PFSK-1 (cell line): ENCODE measurements at regions not wholly inside any gene's neighbourhood (a gene's known extent, or its start where the extent isn't known, plus 50 kb on each side); places are given as distances from the start of the nearest gene placed in this dataset.

Experiments
- POLR2AphosphoS5 ChIP-seq: IDR thresholded peaks from 2 replicates; pipeline ENCODE4 v1.6.1; 2012; ENCODE audit warnings: low read depth, mild to moderate bottlenecking, control low read depth, low read length, moderate library complexity
- REST ChIP-seq, 2 experiments: IDR thresholded peaks; 2 replicates each; pipeline versions ENCODE4 v1.6.1 to v1.8.0; 2011 to 2012; ENCODE audit warnings: low read depth in 2 of 2, low read length in 2 of 2, control low read depth in 1 of 2, inconsistent platforms in 1 of 2, mild to moderate bottlenecking in 1 of 2, moderate library complexity in 1 of 2; ENCODE audit not compliant: insufficient read depth in 1 of 2
- SIN3A ChIP-seq: IDR thresholded peaks from 2 replicates; pipeline ENCODE4 v1.6.1; 2012; ENCODE audit warnings: mild to moderate bottlenecking, low read length, moderate library complexity, borderline replicate concordance; ENCODE audit not compliant: insufficient read depth
- TAF1 ChIP-seq: IDR thresholded peaks from 2 replicates; pipeline ENCODE4 v1.6.1; 2012; ENCODE audit warnings: low read length, control low read depth, borderline replicate concordance; ENCODE audit not compliant: insufficient read depth

DNA sequence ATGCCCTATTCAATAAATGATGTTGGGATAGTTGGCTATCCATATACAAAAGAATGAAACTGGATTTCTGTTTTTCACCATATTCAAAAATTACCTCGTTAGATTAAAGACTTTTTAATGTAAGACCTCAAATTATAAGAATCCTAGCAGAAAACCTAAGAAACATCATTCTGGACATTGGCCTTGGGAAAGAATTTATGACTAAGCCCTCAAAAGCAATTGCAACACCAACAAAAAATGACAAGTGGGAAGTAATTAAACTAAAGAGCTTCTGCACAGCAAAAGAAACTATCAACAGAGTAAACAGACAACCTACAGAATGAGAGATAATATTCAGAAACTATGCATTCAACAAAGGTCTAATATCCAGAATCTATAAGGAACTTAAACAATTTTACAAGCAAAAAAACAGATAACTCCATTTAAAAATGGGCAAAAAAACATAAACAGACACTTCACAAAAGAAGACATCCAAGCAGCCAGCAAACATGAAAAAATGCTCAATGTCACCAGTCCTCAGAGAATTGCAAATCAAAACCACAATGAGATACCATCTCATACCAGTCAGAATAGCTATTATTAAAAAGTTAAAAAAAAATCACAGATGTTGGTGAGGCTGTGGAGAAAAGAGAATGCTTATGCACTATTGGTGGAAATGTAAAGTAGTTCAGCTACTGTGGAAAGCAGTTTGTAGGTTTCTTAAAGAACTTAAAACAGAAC lies 309.8 kb downstream of the AHR start:
- no peak for TF ChIP-seq POLR2AphosphoS5
- TF ChIP-seq TAF1: no peak
- TF ChIP-seq REST (IDR thresholded peaks at IDR 0.05; ENCODE audit: insufficient read depth in 1 of 2, low read depth in 2 of 2, low read length in 2 of 2): no peak
- no peak for TF ChIP-seq SIN3A
